PC-9 (cell line): ENCODE measurements at regions not wholly inside any gene's neighbourhood (a gene's known extent, or its start where the extent isn't known, plus 50 kb on each side); places are given as distances from the start of the nearest gene placed in this dataset.

Source experiments
- EZH2 ChIP-seq: fragments of 200-600 bp; sonication (generic); IDR thresholded peaks from 2 replicates; pipeline ENCODE4 v1.8.0; 2017; ENCODE audit warnings: antibody characterized with exemption, low read depth
- TF ChIP-seq, protein P1 (sequence below): fragments of 200-600 bp; sonication (generic); conservative IDR thresholded peaks from 2 replicates; pipeline ENCODE4 v1.6.1; 2017; ENCODE audit warnings: mixed run types, antibody characterized with exemption, mild to moderate bottlenecking, moderate library complexity

DNA sequence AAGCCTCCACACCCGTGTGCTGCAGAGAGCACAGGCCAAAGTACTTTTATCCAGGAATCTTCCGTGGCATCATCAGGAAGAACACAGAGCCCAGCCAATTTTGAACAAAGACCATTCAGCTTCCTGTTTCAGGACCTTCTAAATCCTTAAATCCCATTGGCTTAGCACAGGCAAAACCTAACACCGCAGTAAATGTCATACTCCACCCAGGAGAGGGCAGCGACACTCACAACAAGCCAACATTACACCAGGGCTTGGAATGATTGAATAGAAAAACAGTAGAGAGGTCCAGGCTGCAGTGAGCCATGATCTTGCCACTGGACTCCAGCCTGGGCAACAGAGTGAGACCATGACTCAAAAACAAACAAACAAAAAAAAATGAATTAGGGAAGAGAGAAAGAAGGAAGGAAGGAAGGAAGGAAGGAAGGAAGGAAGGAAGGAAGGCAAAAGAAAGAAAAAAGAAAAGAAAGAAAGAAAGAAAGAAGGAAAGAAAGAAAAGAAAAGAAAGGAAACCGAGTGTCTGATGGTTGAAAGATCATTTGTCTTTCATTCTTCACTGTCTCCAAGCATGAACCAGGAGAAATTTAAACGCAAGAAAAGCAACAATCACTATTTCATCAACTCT, 144.6 kb upstream of the SATB2 start:
- TF ChIP-seq, protein P1, sequence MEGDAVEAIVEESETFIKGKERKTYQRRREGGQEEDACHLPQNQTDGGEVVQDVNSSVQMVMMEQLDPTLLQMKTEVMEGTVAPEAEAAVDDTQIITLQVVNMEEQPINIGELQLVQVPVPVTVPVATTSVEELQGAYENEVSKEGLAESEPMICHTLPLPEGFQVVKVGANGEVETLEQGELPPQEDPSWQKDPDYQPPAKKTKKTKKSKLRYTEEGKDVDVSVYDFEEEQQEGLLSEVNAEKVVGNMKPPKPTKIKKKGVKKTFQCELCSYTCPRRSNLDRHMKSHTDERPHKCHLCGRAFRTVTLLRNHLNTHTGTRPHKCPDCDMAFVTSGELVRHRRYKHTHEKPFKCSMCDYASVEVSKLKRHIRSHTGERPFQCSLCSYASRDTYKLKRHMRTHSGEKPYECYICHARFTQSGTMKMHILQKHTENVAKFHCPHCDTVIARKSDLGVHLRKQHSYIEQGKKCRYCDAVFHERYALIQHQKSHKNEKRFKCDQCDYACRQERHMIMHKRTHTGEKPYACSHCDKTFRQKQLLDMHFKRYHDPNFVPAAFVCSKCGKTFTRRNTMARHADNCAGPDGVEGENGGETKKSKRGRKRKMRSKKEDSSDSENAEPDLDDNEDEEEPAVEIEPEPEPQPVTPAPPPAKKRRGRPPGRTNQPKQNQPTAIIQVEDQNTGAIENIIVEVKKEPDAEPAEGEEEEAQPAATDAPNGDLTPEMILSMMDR: no peak
- TF ChIP-seq EZH2: no peak
